Dendritic cell treated with granulocyte-macrophage colony-stimulating factor and Interleukin-4, amounts not matched to agents 40 ng/mL and 50 ng/mL, for 4 days (primary cell): ENCODE measurements at regions not wholly inside any gene's neighbourhood (a gene's known extent, or its start where the extent isn't known, plus 50 kb on each side); places are given as distances from the start of the nearest gene placed in this dataset.

Experiments
- H3K27ac Mint-ChIP-seq: one replicate; pipeline ENCODE4 v1.8.0; 2022; ENCODE audit warnings: mild to moderate bottlenecking, mixed read lengths
- H3K27me3 Mint-ChIP-seq: one replicate; pipeline ENCODE4 v1.8.0; 2022; ENCODE audit warnings: mild to moderate bottlenecking, mixed read lengths
- H3K36me3 Mint-ChIP-seq: one replicate; pipeline ENCODE4 v1.8.0; 2022; ENCODE audit warnings: low read depth, mixed read lengths
- H3K4me1 Mint-ChIP-seq: one replicate; pipeline ENCODE4 v1.8.0; 2022; ENCODE audit warnings: low read depth, mixed read lengths
- H3K4me3 Mint-ChIP-seq: one replicate; pipeline ENCODE4 v1.8.0; 2022; ENCODE audit warnings: mild to moderate bottlenecking, moderate library complexity, mixed read lengths
- H3K9me3 Mint-ChIP-seq: one replicate; pipeline ENCODE4 v1.8.0; 2022; ENCODE audit warnings: mixed read lengths
- intact Hi-C: fragments of 100-400 bp; cut with micrococcal nuclease; formaldehyde crosslinking; loops from one replicate; pipeline ENCODE4 v1.15.0; 2022

DNA sequence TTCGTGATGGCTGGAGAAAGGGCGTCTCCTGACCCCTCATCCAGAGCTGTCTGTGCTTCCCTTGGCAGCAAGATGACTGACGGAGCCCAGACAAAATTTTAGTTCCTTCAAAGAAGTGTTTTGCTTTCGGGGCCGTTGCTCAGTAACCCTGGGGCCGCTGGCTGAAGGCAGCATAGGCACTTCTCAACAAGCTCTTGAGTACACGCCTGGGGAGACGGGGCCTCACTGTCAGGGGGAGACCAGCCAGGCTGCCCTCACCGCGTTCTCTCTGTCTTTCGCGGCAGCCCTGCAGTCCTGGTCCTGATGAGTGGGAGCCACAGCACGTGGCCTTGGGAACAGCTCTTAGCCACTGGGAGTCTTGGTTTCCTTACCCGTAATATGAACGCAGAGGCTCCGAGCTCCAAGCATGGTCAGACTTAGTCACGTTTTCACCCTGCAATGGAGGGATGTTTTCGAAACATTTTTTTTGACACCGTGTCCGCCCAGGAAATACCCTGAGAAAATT, 86.0 kb downstream of the IRF8 start:
- peak overlapping the region; percentile 89 for H3K27ac Mint-ChIP-seq

GRCh38 chr16:85986931-85987749, 88.2 kb downstream of the IRF8 start:
- Mint-ChIP-seq H3K4me1 (peaks cover 49% of the 10 kb centered on the region), H3K4me3 (no peak overlapping the region), H3K27me3 (peaks cover 16% of the 10 kb centered on the region), H3K27ac (no peak overlapping the region), H3K9me3 (no peaks in the 10 kb centered on the region), H3K36me3 (no peaks in the 10 kb centered on the region)
- intact Hi-C loops = loop anchor here (1.0 kb wide), 1 partner anchor 166 kb away; no protein-coding TSS in a partner anchor

More for the DNA sequence above, 86.0 kb downstream of the IRF8 start:
- Mint-ChIP-seq H3K9me3 (no peaks in the 10 kb centered on the region), H3K4me3 (peak overlapping the region; percentile 58), H3K4me1 (peaks cover 69% of the 10 kb centered on the region), H3K36me3 (no peaks in the 10 kb centered on the region), H3K27me3 (peaks cover 14% of the 10 kb centered on the region)
- intact Hi-C loops = loop anchor here (1.0 to 5.0 kb wide), 2 partner anchors 33 to 78 kb away; no protein-coding TSS in a partner anchor

GRCh38 chr16:85987750-85988078, 88.8 kb downstream of the IRF8 start:
- intact Hi-C loops = loop anchor here (1.0 kb wide), 1 partner anchor 166 kb away; no protein-coding TSS in a partner anchor
- no peaks in the 10 kb centered on the region for H3K36me3 Mint-ChIP-seq
- peaks cover 45% of the 10 kb centered on the region for H3K4me1 Mint-ChIP-seq
- peaks cover 16% of the 10 kb centered on the region for H3K27me3 Mint-ChIP-seq
- H3K27ac Mint-ChIP-seq = no peak overlapping the region
- H3K4me3 Mint-ChIP-seq = no peak overlapping the region
- H3K9me3 Mint-ChIP-seq = no peaks in the 10 kb centered on the region

GRCh38 chr16:85988306-85988705, 89.3 kb downstream of the IRF8 start:
- H3K27ac Mint-ChIP-seq = no peak overlapping the region
- peaks cover 44% of the 10 kb centered on the region for H3K4me1 Mint-ChIP-seq
- intact Hi-C loops = no loop called here

GRCh38 chr16:85988723-85989313, 89.9 kb downstream of the IRF8 start:
- Mint-ChIP-seq H3K27me3 (peaks cover 18% of the 10 kb centered on the region), H3K27ac (no peak overlapping the region), H3K36me3 (no peaks in the 10 kb centered on the region), H3K9me3 (no peaks in the 10 kb centered on the region), H3K4me1 (peaks cover 39% of the 10 kb centered on the region), H3K4me3 (no peak overlapping the region)
- intact Hi-C loops = no loop called here

More at GRCh38 chr16:85988306-85988705, 89.3 kb downstream of the IRF8 start:
- H3K4me3 Mint-ChIP-seq = no peak overlapping the region
- H3K9me3 Mint-ChIP-seq = no peaks in the 10 kb centered on the region
- no peaks in the 10 kb centered on the region for H3K36me3 Mint-ChIP-seq
- peaks cover 18% of the 10 kb centered on the region for H3K27me3 Mint-ChIP-seq

DNA sequence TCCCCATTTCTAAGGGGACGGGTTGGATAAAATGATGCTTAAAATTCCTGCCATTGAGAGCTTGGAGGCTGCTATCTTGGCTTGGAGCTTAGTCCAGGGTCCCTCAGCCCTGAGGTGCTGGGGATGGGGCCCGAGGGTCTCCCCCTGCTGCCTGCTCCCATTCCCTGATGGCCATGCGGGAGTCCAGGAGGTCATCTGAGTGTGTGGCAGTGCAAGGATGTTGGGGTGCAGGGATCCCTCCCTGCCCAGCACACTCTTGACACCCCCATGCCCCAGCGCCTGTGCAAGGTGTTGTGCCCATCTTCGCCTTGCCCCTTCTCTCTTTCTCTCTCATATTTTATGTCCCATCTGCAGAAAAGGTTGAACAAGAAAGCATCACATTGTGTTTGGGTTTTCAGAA, 90.4 kb downstream of the IRF8 start:
- Mint-ChIP-seq H3K27ac (no peak overlapping the region), H3K36me3 (no peaks in the 10 kb centered on the region), H3K4me1 (peaks cover 33% of the 10 kb centered on the region), H3K27me3 (peaks cover 18% of the 10 kb centered on the region), H3K4me3 (no peak overlapping the region), H3K9me3 (no peaks in the 10 kb centered on the region)
- intact Hi-C loops = no loop called here

GRCh38 chr16:85989863-85990643, 91.1 kb downstream of the IRF8 start:
- intact Hi-C loops = no loop called here
- H3K4me1 Mint-ChIP-seq = peaks cover 27% of the 10 kb centered on the region
- H3K27ac Mint-ChIP-seq = no peak overlapping the region
- H3K4me3 Mint-ChIP-seq = no peak overlapping the region
- no peaks in the 10 kb centered on the region for H3K9me3 Mint-ChIP-seq
- H3K27me3 Mint-ChIP-seq = peaks cover 18% of the 10 kb centered on the region
- H3K36me3 Mint-ChIP-seq = no peaks in the 10 kb centered on the region

DNA sequence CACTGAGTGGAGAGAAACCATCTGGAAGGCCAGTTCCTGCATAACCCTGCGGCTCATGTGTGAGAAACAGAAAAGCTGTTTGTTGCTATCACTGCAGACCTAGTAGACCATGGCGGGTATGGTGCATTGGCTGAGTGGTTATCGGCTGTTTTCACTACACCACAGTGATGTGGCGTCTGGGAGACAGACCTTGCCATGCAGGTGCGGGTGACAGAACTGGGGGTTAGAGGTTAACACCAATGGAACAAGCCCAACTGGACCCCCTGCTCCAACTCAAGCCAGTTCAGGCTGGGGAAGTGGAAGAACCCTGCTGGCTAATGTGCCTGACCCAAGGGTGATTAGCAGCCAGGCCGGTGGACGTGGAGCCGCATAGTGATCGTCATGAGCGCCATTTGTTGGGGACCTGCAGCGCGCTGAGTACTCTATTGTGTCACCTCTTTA, 91.9 kb downstream of the IRF8 start:
- H3K27ac Mint-ChIP-seq = no peak overlapping the region
- no peaks in the 10 kb centered on the region for H3K36me3 Mint-ChIP-seq
- no peaks in the 10 kb centered on the region for H3K9me3 Mint-ChIP-seq
- H3K4me3 Mint-ChIP-seq = no peak overlapping the region
- H3K4me1 Mint-ChIP-seq = peaks cover 27% of the 10 kb centered on the region
- intact Hi-C loops = no loop called here
- peaks cover 18% of the 10 kb centered on the region for H3K27me3 Mint-ChIP-seq

GRCh38 chr16:85991425-85991824, 92.5 kb downstream of the IRF8 start:
- H3K27me3 Mint-ChIP-seq = peaks cover 18% of the 10 kb centered on the region
- no peak overlapping the region for H3K4me3 Mint-ChIP-seq
- no peaks in the 10 kb centered on the region for H3K9me3 Mint-ChIP-seq
- no peak overlapping the region for H3K27ac Mint-ChIP-seq
- peaks cover 31% of the 10 kb centered on the region for H3K4me1 Mint-ChIP-seq
- intact Hi-C loops = no loop called here
- H3K36me3 Mint-ChIP-seq = no peaks in the 10 kb centered on the region

- H3K27ac Mint-ChIP-seq = no peak overlapping the region
- H3K27me3 Mint-ChIP-seq = peaks cover 20% of the 10 kb centered on the region
- no peak overlapping the region for H3K4me3 Mint-ChIP-seq
- H3K36me3 Mint-ChIP-seq = no peaks in the 10 kb centered on the region
- no peaks in the 10 kb centered on the region for H3K9me3 Mint-ChIP-seq
- intact Hi-C loops = no loop called here
- peaks cover 32% of the 10 kb centered on the region for H3K4me1 Mint-ChIP-seq
Measured at GRCh38 chr16:85991856-85992255, 92.9 kb downstream of the IRF8 start.

DNA sequence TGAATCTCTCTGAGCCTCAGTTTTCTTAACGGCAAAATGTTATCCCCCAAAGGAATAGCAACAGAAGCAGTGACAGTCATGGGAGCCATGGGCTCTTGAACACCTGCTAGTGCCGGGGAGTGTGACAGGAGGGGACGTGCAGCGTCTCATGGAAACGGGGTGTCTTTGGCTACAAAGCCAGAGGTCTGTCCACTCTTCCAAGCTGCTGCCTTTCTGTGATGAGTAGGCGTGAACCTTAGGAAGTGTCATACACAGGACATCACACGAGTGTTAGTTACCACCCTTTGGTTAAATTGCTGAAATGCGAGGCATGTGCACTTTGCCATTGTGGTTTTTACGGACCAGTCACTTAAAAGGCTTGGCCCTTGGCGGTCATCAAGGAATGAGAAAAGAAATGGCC, 93.4 kb downstream of the IRF8 start:
- peaks cover 20% of the 10 kb centered on the region for H3K27me3 Mint-ChIP-seq
- intact Hi-C loops = no loop called here
- no peaks in the 10 kb centered on the region for H3K36me3 Mint-ChIP-seq
- peaks cover 29% of the 10 kb centered on the region for H3K4me1 Mint-ChIP-seq
- no peak overlapping the region for H3K27ac Mint-ChIP-seq
- no peaks in the 10 kb centered on the region for H3K9me3 Mint-ChIP-seq
- H3K4me3 Mint-ChIP-seq = no peak overlapping the region

- no peaks in the 10 kb centered on the region for H3K9me3 Mint-ChIP-seq
- peaks cover 27% of the 10 kb centered on the region for H3K4me1 Mint-ChIP-seq
- H3K36me3 Mint-ChIP-seq = no peaks in the 10 kb centered on the region
- H3K27me3 Mint-ChIP-seq = peaks cover 20% of the 10 kb centered on the region
- no peak overlapping the region for H3K27ac Mint-ChIP-seq
- H3K4me3 Mint-ChIP-seq = no peak overlapping the region
- intact Hi-C loops = no loop called here
Measured at GRCh38 chr16:85992779-85993178, 93.8 kb downstream of the IRF8 start.

DNA sequence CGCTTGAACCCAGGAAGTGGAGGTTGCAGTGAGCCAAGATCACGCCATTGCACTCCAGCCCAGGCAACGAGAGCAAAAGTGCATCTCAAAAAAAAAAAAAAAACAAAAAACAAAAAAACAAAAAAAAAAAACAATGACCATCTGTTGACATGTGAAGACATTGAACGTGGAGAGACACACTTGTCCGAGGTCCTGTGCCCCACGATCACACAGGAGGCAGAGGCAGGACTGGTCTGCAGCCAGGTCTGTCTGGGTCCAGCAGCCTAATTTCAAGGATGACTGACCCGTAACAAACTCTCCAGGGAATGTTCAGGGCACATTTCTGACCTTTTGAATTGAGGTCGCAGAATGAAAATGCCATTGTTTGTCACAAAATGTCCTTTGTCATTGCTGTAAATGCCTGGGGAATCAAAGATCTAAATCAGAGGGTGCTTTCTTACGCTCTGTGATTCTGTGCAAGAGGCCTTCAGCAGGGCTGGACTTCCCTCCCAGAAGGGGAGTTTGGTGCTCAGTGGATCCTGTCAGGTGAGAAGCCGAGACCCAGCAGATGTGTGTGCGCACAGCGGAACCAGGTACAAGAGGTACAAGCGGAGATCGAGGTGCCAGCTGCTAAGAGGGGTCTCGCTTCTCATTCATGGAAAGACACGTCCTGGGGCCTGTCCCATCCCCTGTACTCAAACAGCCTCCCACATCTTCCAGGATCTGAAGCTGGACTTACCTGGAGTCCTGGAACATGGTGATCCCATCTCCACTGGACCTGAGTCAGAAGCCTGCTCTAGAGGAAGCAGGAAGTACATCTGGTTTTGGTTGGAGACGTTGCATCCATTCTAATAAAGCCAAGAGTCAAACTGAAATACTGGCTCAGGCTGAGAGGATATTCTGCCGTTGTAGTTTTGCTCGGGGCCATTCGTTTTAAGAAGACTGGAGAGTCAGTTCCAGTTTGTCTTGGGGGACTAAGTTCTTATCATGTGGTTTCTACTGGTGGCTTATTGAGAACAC, 95.8 kb downstream of the IRF8 start:
- Mint-ChIP-seq H3K36me3 (no peaks in the 10 kb centered on the region), H3K9me3 (no peaks in the 10 kb centered on the region), H3K4me3 (no peak overlapping the region), H3K4me1 (peaks cover 35% of the 10 kb centered on the region), H3K27me3 (peaks cover 14% of the 10 kb centered on the region), H3K27ac (no peak overlapping the region)
- intact Hi-C loops = no loop called here
